ENCODE measurements at regions not wholly inside any gene's neighbourhood (a gene's known extent, or its start where the extent isn't known, plus 50 kb on each side); places are given as distances from the start of the nearest gene placed in this dataset.

DNA sequence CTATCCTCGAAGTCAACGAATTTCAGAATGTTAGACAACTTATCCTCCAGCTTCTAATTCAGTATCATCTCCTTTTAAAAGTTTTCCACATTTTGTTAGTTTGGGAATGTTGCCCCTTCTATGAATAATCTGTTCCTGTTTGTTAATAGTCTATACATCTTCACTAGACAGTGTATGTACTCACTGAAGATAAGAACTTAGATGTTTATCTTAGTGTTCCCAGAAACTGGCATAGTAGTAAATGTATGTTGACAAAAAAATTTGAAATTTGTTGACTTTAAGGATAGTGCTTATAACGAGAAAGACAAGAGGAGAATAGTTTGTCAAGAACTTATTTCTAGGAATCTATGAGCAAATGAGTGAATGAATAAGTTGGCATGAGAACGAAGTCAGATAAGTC lies 162.0 kb upstream of the GULP1 start:
- TF ChIP-seq ZNF274 (IDR thresholded peaks at IDR 0.05; ENCODE audit: low read depth, low read length), result no peak
- TF ChIP-seq YY1 (IDR thresholded peaks at IDR 0.05; ENCODE audit: insufficient read depth, insufficient read length), result no peak
- no peak for TF ChIP-seq SUZ12 (IDR thresholded peaks at IDR 0.05; ENCODE audit: extremely low read depth, insufficient read depth, insufficient read length)
